Upper lobe of left lung (tissue), 4 donors: ENCODE measurements at regions not wholly inside any gene's neighbourhood (a gene's known extent, or its start where the extent isn't known, plus 50 kb on each side); places are given as distances from the start of the nearest gene placed in this dataset.

Source experiments
- CTCF ChIP-seq, 6 experiments: fragments of 450-650 bp in 4 of 6; fragments of 200-600 bp in 2 of 6; sonication (generic) in 2 of 6; IDR thresholded peaks; one replicate each; pipeline ENCODE4 v1.5.1; 2016 to 2019; ENCODE audit warnings: antibody characterized with exemption in 6 of 6
- EP300 ChIP-seq, 4 donors: sonication (generic); formaldehyde crosslinking; IDR thresholded peaks; one replicate each; pipeline ENCODE4 v1.5.1; 2017; ENCODE audit warnings: antibody characterized with exemption in 4 of 4, control low read depth in 2 of 4
- POLR2A ChIP-seq, 4 donors: fragments of 450-650 bp; IDR thresholded peaks; one replicate each; pipeline ENCODE4 v1.5.1; 2016 to 2017; ENCODE audit warnings: antibody characterized with exemption in 4 of 4, mild to moderate bottlenecking in 2 of 4

- no peak for TF ChIP-seq CTCF (IDR thresholded peaks at IDR 0.05)
- TF ChIP-seq POLR2A (IDR thresholded peaks at IDR 0.05): no peak
- no peak for TF ChIP-seq EP300 (IDR thresholded peaks at IDR 0.05)
Measured at GRCh38 chr12:23174917-23175316, 549.9 kb downstream of the ETNK1 start.
